Endothelial cell of umbilical vein (primary cell): ENCODE measurements at regions not wholly inside any gene's neighbourhood (a gene's known extent, or its start where the extent isn't known, plus 50 kb on each side); places are given as distances from the start of the nearest gene placed in this dataset.

Experiments used
- BruUV-seq: library from RNA; stranded (reverse); fragments of 400-500 nt; replicated peaks from 2 replicates; lab custom pipeline; 2021; lab: Mats Ljungman, UMichigan
- CTCF ChIA-PET: fragments of 300-600, 350-600 bp; sonication (Branson Sonifier 250); formaldehyde crosslinking; loops from one replicate; lab custom pipeline; 2021; ENCODE audit warnings: antibody characterized with exemption, inconsistent platforms; lab: Charles Lee
- POLR2A ChIA-PET: fragments of 300-600, 350-600 bp; sonication (Branson Sonifier 250); formaldehyde crosslinking; loops from one replicate; lab custom pipeline; 2021; ENCODE audit warnings: antibody characterized with exemption, inconsistent platforms; lab: Charles Lee
- DNase-seq: peaks from one replicate; pipeline ENCODE4 v3.0.0-alpha.2; 2011; ENCODE audit warnings: low read depth, low spot score
- FAIRE-seq: peaks from 2 replicates; lab custom pipeline; 2011; peaks lifted over from hg19 to GRCh38; lab: Jason Lieb, UNC
- H2AFZ ChIP-seq: 2 replicates; pipeline ENCODE4 v1.6.0; 2012; ENCODE audit warnings: low read depth, low read length, control low read depth, inconsistent platforms
- H3K27ac ChIP-seq: 2 replicates; pipeline ENCODE4 v1.5.1; 2011; ENCODE audit warnings: low read depth, mild to moderate bottlenecking, control low read depth, low read length, moderate library complexity; ENCODE audit not compliant: insufficient read depth
- H3K27me3 ChIP-seq, 2 experiments: 2 replicates each; pipeline versions ENCODE4 v1.6.0 to v1.6.1; 2011; ENCODE audit warnings: low read length in 2 of 2, mixed read lengths in 1 of 2; ENCODE audit not compliant: control insufficient read depth in 2 of 2, insufficient read depth in 2 of 2
- H3K36me3 ChIP-seq, 2 experiments: 2 replicates in 1 of 2; 3 replicates in 1 of 2; pipeline ENCODE4 v1.5.1; 2011; ENCODE audit warnings: low read length in 2 of 2, mild to moderate bottlenecking in 1 of 2, moderate library complexity in 1 of 2; ENCODE audit not compliant: control insufficient read depth in 2 of 2, insufficient read depth in 2 of 2; ENCODE audit errors: extremely low read depth in 1 of 2
- H3K4me1 ChIP-seq: 3 replicates; pipeline ENCODE4 v1.5.1; 2011; ENCODE audit warnings: mild to moderate bottlenecking, low read length; ENCODE audit not compliant: control insufficient read depth, insufficient read depth; ENCODE audit errors: extremely low read depth
- H3K4me2 ChIP-seq: 2 replicates; pipeline ENCODE4 v1.6.1; 2011; ENCODE audit warnings: low read length, control low read depth, mixed read lengths; ENCODE audit not compliant: insufficient read depth
- H3K4me3 ChIP-seq, 3 experiments: fragments of 200-600 bp in 1 of 3; sonication (generic), shearing (Covaris generic) in 1 of 3; replicated peaks in 1 of 3; 2 replicates each; pipeline ENCODE4 v1.5.1; 2011 to 2016; ENCODE audit warnings: control low read depth in 3 of 3, low read length in 3 of 3, mild to moderate bottlenecking in 2 of 3, inconsistent platforms in 1 of 3, low read depth in 1 of 3, moderate library complexity in 1 of 3; ENCODE audit not compliant: insufficient read depth in 1 of 3
- H3K79me2 ChIP-seq: 2 replicates; pipeline ENCODE4 v1.6.0; 2012; ENCODE audit warnings: low read length, inconsistent platforms; ENCODE audit not compliant: control insufficient read depth, insufficient read depth
- H3K9ac ChIP-seq: replicated peaks from 2 replicates; pipeline ENCODE3; 2011; ENCODE audit warnings: low read length, control low read depth; ENCODE audit not compliant: insufficient read depth; ENCODE audit errors: extremely low read depth
- H3K9me1 ChIP-seq: replicated peaks from 3 replicates; pipeline ENCODE4 v1.6.0; 2011; ENCODE audit warnings: mild to moderate bottlenecking, low read length; ENCODE audit not compliant: control insufficient read depth, insufficient read depth; ENCODE audit errors: extremely low read depth
- H3K9me3 ChIP-seq: replicated peaks from 2 replicates; pipeline ENCODE4 v1.5.1; 2012; ENCODE audit warnings: low read length, inconsistent platforms; ENCODE audit not compliant: control insufficient read depth, insufficient read depth
- H4K20me1 ChIP-seq: replicated peaks from 2 replicates; pipeline ENCODE3; 2011; ENCODE audit warnings: mild to moderate bottlenecking, low read length; ENCODE audit not compliant: control insufficient read depth, insufficient read depth; ENCODE audit errors: extremely low read depth
- JUN ChIP-seq: IDR thresholded peaks from 2 replicates; pipeline ENCODE4 v1.6.1; 2011; ENCODE audit warnings: borderline replicate concordance, low read depth; ENCODE audit not compliant: insufficient read length, insufficient read depth
- dilution Hi-C: fragments of 300-500 bp; cut with MboI; formaldehyde crosslinking; loops from one replicate; pipeline ENCODE4 v1.15.0; 2019; ENCODE audit warnings: low sequenced_read_pairs; ENCODE audit not compliant: extremely low pct_ligation_motif_present
- intact Hi-C: fragments of 100-400 bp; cut with micrococcal nuclease; formaldehyde crosslinking; loops from one replicate; pipeline ENCODE4 v1.10.0; 2022
- TF ChIP-seq, protein P1 (sequence below), 2 donors: IDR thresholded peaks; 1 replicate in 1 of 2; 2 replicates in 1 of 2; pipeline ENCODE4 v1.5.1; 2011; ENCODE audit warnings: low read length in 2 of 2, mild to moderate bottlenecking in 2 of 2, moderate library complexity in 2 of 2, control low read depth in 1 of 2, inconsistent platforms in 1 of 2, low read depth in 1 of 2; ENCODE audit not compliant: insufficient read depth in 1 of 2; ENCODE audit errors: extremely low read depth in 1 of 2

GRCh38 chr4:32917586-32917985, 2197.4 kb downstream of the PCDH7 start:
- Histone ChIP-seq H3K79me2 (no peaks in the 10 kb centered on the region), H3K9ac (no peak overlapping the region), H3K27ac (no peak overlapping the region), H3K4me3 (no peak overlapping the region), H4K20me1 (no peaks in the 10 kb centered on the region), H3K36me3 (no peaks in the 10 kb centered on the region), H3K4me2 (no peak overlapping the region), H3K27me3 (no peaks in the 10 kb centered on the region), H3K9me1 (no peaks in the 10 kb centered on the region), H3K9me3 (no peaks in the 10 kb centered on the region), H3K4me1 (no peaks in the 10 kb centered on the region), H2AFZ (no peak overlapping the region)
- ChIA-PET CTCF (no interaction called here), POLR2A (no interaction called here)
- no TSS peak for BruUV-seq
- DNase-seq: no peak
- dilution Hi-C loops (no loop called here), intact Hi-C loops (no loop called here)
- no peak for FAIRE-seq
- no peak for TF ChIP-seq JUN

DNA sequence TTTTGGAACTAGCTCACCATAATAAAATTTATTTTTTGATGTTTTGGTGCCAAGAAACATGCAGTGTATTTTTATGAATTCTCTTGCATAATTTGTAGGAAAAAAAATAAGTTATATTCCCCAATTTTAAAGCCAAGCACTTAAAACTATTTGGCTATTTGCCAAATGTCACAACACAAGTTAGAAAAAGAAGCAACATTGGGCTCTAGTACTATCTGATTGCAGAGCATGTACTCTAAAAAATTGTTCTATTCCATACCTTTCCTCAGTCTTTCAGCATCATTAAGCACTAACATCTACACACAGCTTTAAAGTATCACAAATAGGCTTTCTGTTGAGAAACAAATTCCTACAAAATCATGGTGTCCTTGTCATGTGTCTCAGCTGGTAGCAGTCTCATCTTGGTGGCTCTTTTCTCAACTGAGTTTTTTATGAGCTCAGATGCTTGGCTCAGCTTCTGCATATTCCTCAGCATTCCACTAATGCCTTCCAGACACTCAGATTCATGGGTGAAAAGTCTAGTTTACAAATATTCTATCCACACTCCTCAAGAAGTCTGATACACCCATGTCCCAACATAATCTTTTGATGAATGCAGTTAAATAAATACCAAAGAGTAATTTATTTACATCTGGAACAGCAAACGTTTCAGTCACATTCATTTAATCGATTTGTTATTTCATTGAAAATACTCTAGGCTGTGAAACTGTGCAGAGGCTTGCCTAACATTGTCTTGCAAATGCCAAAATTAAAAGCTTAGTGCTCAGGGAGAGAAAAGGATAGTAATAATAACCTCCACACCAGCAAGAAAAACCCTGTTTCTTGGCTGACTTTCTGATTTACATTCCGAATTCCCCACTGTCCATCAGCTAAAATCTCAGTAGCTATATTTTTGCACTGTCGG, 2209.9 kb downstream of the PCDH7 start:
- no peaks in the 10 kb centered on the region for H3K9me3 ChIP-seq
- TF ChIP-seq, protein P1, sequence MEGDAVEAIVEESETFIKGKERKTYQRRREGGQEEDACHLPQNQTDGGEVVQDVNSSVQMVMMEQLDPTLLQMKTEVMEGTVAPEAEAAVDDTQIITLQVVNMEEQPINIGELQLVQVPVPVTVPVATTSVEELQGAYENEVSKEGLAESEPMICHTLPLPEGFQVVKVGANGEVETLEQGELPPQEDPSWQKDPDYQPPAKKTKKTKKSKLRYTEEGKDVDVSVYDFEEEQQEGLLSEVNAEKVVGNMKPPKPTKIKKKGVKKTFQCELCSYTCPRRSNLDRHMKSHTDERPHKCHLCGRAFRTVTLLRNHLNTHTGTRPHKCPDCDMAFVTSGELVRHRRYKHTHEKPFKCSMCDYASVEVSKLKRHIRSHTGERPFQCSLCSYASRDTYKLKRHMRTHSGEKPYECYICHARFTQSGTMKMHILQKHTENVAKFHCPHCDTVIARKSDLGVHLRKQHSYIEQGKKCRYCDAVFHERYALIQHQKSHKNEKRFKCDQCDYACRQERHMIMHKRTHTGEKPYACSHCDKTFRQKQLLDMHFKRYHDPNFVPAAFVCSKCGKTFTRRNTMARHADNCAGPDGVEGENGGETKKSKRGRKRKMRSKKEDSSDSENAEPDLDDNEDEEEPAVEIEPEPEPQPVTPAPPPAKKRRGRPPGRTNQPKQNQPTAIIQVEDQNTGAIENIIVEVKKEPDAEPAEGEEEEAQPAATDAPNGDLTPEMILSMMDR (IDR thresholded peaks at IDR 0.05; ENCODE audit: extremely low read depth in 1 of 2, insufficient read depth in 1 of 2, low read depth in 1 of 2, low read length in 2 of 2): no peak
- BruUV-seq: no TSS peak
- no peak for DNase-seq
- no peak overlapping the region for H3K4me2 ChIP-seq
- CTCF ChIA-PET: no interaction called here
- no peaks in the 10 kb centered on the region for H3K27me3 ChIP-seq
- H3K27ac ChIP-seq: no peak overlapping the region
- H3K4me3 ChIP-seq: no peak overlapping the region
- H4K20me1 ChIP-seq: no peaks in the 10 kb centered on the region
- no peak for FAIRE-seq
- no peaks in the 10 kb centered on the region for H3K36me3 ChIP-seq
- intact Hi-C loops (no loop called here), dilution Hi-C loops (no loop called here)
- POLR2A ChIA-PET: no interaction called here
- no peak overlapping the region for H2AFZ ChIP-seq
- H3K9me1 ChIP-seq: no peaks in the 10 kb centered on the region
- H3K9ac ChIP-seq: no peak overlapping the region
- no peaks in the 10 kb centered on the region for H3K79me2 ChIP-seq
- no peaks in the 10 kb centered on the region for H3K4me1 ChIP-seq
